NCI-H460 (cell line): ENCODE measurements at regions not wholly inside any gene's neighbourhood (a gene's known extent, or its start where the extent isn't known, plus 50 kb on each side); places are given as distances from the start of the nearest gene placed in this dataset.
"Not testable (repeated sequence)": the region's sequence is repeated elsewhere in the genome, so short reads cannot be mapped to it uniquely, and the experiment has no call there.

Experiments
- DNase-seq: peaks from one replicate; pipeline ENCODE4 v3.0.0-alpha.2; 2016; ENCODE audit warnings: low read depth; ENCODE audit errors: extremely low read depth

DNA sequence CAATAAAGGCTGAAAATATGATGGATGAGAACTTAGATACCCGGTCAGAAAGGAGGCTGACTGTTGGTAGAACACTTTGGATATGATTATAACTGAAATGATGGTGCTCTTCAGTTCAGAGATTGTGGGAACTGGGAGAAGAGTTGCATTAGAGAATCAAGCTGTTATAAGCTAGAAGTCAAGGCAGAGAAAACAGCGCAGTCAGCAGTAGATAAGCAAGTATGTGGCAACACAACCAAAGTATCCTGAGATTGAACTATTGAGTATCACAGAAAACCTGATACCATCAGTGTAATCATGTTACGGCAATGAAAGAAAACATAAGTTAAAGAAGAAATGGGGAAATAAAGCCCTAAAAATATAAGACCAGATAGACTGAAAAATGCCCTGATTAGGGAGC is 633.9 kb upstream of the LRRTM1 start:
- no peak for DNase-seq

DNA sequence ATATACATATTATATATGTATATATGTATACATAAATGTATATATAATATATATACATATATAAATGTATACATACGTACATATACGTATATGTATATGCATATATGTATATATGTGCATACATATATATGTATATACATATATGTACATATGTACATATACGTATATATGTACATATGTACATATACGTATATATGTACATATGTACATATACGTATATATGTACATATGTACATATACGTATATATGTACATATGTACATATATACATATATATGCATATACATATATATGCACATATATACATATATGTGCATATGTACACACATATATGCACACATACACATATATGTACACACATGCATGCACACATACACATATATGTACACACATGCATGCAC is 627.3 kb upstream of the LRRTM1 start:
- not testable (repeated sequence) for DNase-seq

GRCh38 chr2:80930777-80931176 is 626.2 kb upstream of the LRRTM1 start:
- DNase-seq, result no peak

- DNase-seq, result no peak
Observed at GRCh38 chr2:80926168-80926567, 621.6 kb upstream of the LRRTM1 start.

- DNase-seq, result no peak
Observed at GRCh38 chr2:80896576-80896975, 592.0 kb upstream of the LRRTM1 start.

DNA sequence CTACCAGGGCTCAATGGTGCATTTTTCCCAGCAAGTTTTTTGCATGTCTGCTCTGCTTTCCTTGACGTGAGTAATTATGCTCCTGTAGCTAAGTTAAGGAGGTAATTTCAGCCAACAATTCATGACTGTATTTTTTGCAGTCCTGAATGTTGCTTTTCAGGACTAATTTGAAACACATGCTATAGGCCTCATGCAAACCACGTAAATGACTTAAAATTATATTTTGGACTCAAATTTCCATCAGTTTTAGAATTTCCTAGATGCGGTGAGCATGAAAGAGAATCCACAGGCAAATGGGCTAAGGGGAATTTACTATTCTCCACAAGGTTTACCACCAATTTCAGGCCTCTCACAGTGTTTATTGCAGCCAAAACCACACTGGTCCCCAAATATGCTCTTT is 589.9 kb upstream of the LRRTM1 start:
- DNase-seq, result no peak

- DNase-seq, result no peak
Observed at GRCh38 chr2:80893711-80894110, 589.2 kb upstream of the LRRTM1 start.

- no peak for DNase-seq
Observed at GRCh38 chr2:80889009-80889408, 584.5 kb upstream of the LRRTM1 start.

- DNase-seq, result no peak
Observed at GRCh38 chr2:80887841-80888378, 583.4 kb upstream of the LRRTM1 start.

DNA sequence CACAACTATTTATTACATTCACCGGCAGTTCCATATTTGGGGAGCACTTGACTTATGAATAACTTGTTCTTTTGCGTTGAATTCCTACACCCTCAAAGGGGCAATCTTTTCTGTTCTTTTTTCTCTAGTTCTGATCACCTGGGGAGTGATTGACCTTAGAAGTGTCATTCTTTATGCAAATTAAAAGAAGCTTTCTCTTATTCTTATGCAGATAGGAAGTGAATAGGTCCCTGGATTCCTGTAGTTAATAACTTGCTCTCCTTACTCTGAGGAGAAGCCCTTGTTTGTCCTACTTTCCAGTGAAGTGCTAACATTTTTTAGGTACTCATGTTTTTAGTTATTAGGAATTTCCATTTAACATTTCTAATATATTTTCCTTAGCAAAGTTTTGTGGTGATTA is 569.8 kb upstream of the LRRTM1 start:
- no peak for DNase-seq

DNA sequence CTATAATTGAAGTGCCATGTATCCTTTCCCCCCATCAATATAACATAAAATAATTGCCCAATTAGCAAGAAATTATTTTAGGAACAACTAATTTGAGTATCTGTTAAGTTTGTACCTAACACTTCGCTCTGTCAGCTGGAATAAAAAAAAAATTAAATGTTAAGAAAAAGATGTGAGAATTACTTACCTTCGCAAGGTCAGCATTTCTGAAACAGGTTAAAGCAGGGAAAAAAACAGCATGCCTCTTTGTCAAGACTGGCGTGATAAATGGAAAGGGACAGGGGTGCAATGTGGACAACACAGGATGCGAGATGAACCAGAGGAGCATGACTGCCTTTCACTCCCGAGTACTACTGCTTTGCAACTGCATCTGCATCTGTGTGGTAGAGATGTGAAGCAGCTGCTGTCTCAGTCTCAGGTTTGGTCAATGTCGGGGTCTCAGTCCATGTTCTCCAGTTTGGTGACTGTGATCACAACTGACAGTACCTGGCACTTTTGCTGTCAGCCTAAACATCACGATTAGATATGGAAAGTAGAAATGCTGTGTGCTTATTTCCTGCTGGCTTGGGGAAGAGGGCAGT is 565.4 kb upstream of the LRRTM1 start:
- DNase-seq, result no peak

GRCh38 chr2:80863147-80863714 is 558.7 kb upstream of the LRRTM1 start:
- DNase-seq, result no peak

GRCh38 chr2:80858965-80859364 is 554.4 kb upstream of the LRRTM1 start:
- DNase-seq, result peak; percentile 26

- no peak for DNase-seq
Observed at GRCh38 chr2:80856227-80856626, 551.7 kb upstream of the LRRTM1 start.

GRCh38 chr2:80854831-80855230 is 550.3 kb upstream of the LRRTM1 start:
- DNase-seq, result no peak

- no peak for DNase-seq
Observed at GRCh38 chr2:80852808-80853139, 548.2 kb upstream of the LRRTM1 start.

- DNase-seq, result no peak
Observed at GRCh38 chr2:80852079-80852807, 547.7 kb upstream of the LRRTM1 start.

DNA sequence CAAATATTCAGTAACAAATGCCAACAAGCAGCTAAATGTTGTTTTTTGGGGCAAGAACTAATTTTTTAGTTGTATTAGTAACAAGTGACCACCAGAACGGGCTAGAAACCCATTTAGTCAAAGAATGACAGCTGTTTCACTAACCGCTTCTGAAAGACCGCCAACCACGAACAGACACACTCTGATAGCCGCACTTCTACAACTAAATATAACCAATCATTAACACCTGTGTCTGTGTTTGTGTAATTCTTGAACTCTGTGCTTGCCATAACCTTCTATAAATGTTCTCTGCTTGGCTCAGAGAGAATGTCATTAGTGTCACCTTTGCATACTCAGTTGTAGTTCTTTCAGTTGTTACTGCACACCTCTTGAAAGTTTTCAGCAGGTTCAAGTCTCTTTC is 526.3 kb upstream of the LRRTM1 start:
- no peak for DNase-seq

- DNase-seq, result no peak
Observed at GRCh38 chr2:80822999-80823398, 518.4 kb upstream of the LRRTM1 start.

- no peak for DNase-seq
Observed at GRCh38 chr2:80815259-80815658, 510.7 kb upstream of the LRRTM1 start.

- no peak for DNase-seq
Observed at GRCh38 chr2:80786584-80786983, 482.0 kb upstream of the LRRTM1 start.

DNA sequence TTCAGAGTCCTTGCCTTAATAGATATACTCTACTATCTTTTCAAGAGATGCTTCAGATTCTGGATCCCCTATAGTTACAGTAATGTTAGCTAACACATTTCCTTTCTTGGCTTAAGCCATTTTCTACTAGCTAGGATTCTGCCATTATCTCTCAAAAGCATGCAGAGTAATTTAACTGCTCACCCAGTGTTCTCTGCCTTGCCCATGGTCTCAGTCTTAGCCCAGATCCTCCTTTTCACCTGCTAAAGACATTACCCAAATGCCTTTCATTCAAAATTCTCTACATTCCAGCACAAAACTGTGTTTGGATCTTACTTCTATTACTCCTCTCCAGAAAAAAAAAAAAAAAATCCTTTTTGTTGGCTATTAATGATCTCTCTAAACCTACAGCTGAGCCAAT is 474.2 kb upstream of the LRRTM1 start:
- no peak for DNase-seq
